ENCODE measurements at regions not wholly inside any gene's neighbourhood (a gene's known extent, or its start where the extent isn't known, plus 50 kb on each side); places are given as distances from the start of the nearest gene placed in this dataset.
A peak's percentile ranks its signal among the peaks of the same experiment; 100 is the strongest.

DNA sequence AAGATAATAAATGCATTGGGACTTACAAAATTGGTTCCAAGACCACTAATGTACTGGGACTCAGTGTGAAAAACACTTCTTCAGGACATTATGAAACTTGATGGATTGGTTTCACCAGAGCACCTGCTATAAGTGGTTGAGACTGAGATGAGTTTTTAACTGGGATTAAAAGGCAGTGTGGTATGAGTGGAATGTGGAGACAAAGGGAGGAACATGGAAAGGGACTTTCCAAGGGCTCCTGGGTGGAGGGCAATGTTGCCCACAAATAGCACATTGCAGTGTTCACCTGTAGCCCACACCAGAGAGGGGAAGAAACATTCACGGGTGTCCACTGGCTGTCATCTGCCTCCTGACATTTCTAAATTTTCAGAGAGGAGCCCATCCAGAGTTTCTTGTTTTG, 253.3 kb upstream of the TANK start:
- DNase-seq, result no peak
- Histone ChIP-seq H3K27ac (ENCODE audit: low read depth in 2 of 2, low read length in 1 of 2) (no peak overlapping the region), H4K20me1 (ENCODE audit: insufficient read depth) (no peaks in the 10 kb centered on the region), H3K36me3 (replicated peaks in 1 of 2; ENCODE audit: control insufficient read depth in 1 of 2, insufficient read depth in 2 of 2, low read length in 1 of 2) (no peaks in the 10 kb centered on the region), H2AFZ (ENCODE audit: low read depth) (no peak overlapping the region), H3K9me2 (no peaks in the 10 kb centered on the region), H3K4me1 (ENCODE audit: control insufficient read depth in 1 of 2, insufficient read depth in 2 of 2, low read depth in 1 of 2, low read length in 1 of 2) (peaks cover 6 to 14% of the 10 kb centered on the region in 2 experiments; a peak in 3 of 4 replicates), H3K9ac (no peak overlapping the region), H3K4me2 (no peak overlapping the region), H3K4me3 (ENCODE audit: low read depth in 2 of 2, low read length in 1 of 2) (no peak overlapping the region), H3K27me3 (ENCODE audit: insufficient read depth) (no peaks in the 10 kb centered on the region), H3K79me2 (ENCODE audit: insufficient read depth) (no peaks in the 10 kb centered on the region), H3K9me3 (no peaks in the 10 kb centered on the region), H3F3A (replicated peaks; ENCODE audit: insufficient read depth) (no peaks in the 10 kb centered on the region)
- ChIA-PET CTCF (no interaction called here), POLR2A (no interaction called here)
- whole genome bisulfite sequencing (ENCODE audit: low lambda C conversion rate), result 95% methylated on average over 1 of the region's 1 CpG
- TF ChIP-seq CHD2 (IDR thresholded peaks at IDR 0.05; ENCODE audit: low read length, partially characterized antibody), result no peak
- no peak for TF ChIP-seq RAD21 (IDR thresholded peaks at IDR 0.05; ENCODE audit: low read length)
- no peak for TF ChIP-seq TEAD4 (IDR thresholded peaks at IDR 0.05; ENCODE audit: borderline replicate concordance, insufficient read depth)

- H3K36me3 ChIP-seq (replicated peaks in 1 of 2; ENCODE audit: control insufficient read depth in 1 of 2, insufficient read depth in 2 of 2, low read length in 1 of 2), result no peaks in the 10 kb centered on the region
- TF ChIP-seq TCF12 (IDR thresholded peaks at IDR 0.05) (no peak), EZH2phosphoT487 (IDR thresholded peaks at IDR 0.05; ENCODE audit: borderline replicate concordance, low read depth) (no peak), RFX5 (IDR thresholded peaks at IDR 0.05; ENCODE audit: low read length) (no peak)
- no peaks in the 10 kb centered on the region for H3K9me3 ChIP-seq
- no peak overlapping the region for H3K4me3 ChIP-seq (ENCODE audit: low read depth in 2 of 2, low read length in 1 of 2)
- H3K27ac ChIP-seq (ENCODE audit: low read depth in 2 of 2, low read length in 1 of 2), result no peak overlapping the region
- WGBS (ENCODE audit: low lambda C conversion rate), result 53% methylated on average over 1 of the region's 1 CpG
- H3K79me2 ChIP-seq (ENCODE audit: insufficient read depth), result no peaks in the 10 kb centered on the region
- H4K20me1 ChIP-seq (ENCODE audit: insufficient read depth), result no peaks in the 10 kb centered on the region
- H2AFZ ChIP-seq (ENCODE audit: low read depth), result no peak overlapping the region
- no peaks in the 10 kb centered on the region for H3K27me3 ChIP-seq (ENCODE audit: insufficient read depth)
- DNase-seq, result no peak
- peaks cover 6 to 14% of the 10 kb centered on the region in 2 experiments; a peak in 3 of 4 replicates for H3K4me1 ChIP-seq (ENCODE audit: control insufficient read depth in 1 of 2, insufficient read depth in 2 of 2, low read depth in 1 of 2, low read length in 1 of 2)
- no peak overlapping the region for H3K9ac ChIP-seq
- ChIA-PET POLR2A (no interaction called here), CTCF (no interaction called here)
- H3K9me2 ChIP-seq, result no peaks in the 10 kb centered on the region
- no peaks in the 10 kb centered on the region for H3F3A ChIP-seq (replicated peaks; ENCODE audit: insufficient read depth)
- no peak overlapping the region for H3K4me2 ChIP-seq
Measured at GRCh38 chr2:160907738-160908137, 252.5 kb upstream of the TANK start.

DNA sequence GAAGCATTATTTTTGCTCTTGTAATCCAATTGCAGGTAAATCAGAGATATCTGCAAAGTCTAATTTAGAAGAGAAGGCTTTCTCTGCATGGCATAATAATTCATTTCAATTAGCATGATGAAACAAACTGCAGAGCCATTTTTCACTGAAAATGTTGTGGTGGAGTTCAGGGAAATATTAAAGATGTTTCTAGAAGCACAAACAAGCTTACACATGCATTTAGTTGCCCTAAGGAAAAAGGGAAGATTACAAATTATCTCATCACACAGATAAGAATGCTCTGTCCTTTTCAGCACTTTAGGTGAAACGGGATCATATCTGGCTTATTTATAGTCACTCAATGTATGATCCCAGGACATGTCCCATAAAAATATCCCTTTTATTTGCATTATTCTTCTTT, 252.1 kb upstream of the TANK start:
- H3K79me2 ChIP-seq (ENCODE audit: insufficient read depth), result no peaks in the 10 kb centered on the region
- no peak overlapping the region for H3K4me3 ChIP-seq (ENCODE audit: low read depth in 2 of 2, low read length in 1 of 2)
- H2AFZ ChIP-seq (ENCODE audit: low read depth), result no peak overlapping the region
- H3K27ac ChIP-seq (ENCODE audit: low read depth in 2 of 2, low read length in 1 of 2), result no peak overlapping the region
- H3K4me1 ChIP-seq (ENCODE audit: control insufficient read depth in 1 of 2, insufficient read depth in 2 of 2, low read depth in 1 of 2, low read length in 1 of 2), result peaks cover 6 to 14% of the 10 kb centered on the region in 2 experiments; a peak in 3 of 4 replicates
- H4K20me1 ChIP-seq (ENCODE audit: insufficient read depth), result no peaks in the 10 kb centered on the region
- peak in 1 of 2 experiments; percentile 65; a peak in 2 of 4 replicates for TF ChIP-seq EP300 (IDR thresholded peaks at IDR 0.05; ENCODE audit: borderline replicate concordance in 1 of 2, low read depth in 1 of 2, low read length in 1 of 2)
- peak; percentile 69; the same call in 1 of the 2 replicates for TF ChIP-seq GATA2 (CRISPR knock-in tag; IDR thresholded peaks at IDR 0.05)
- TF ChIP-seq FOXJ3 (CRISPR knock-in tag; IDR thresholded peaks at IDR 0.05), result 0 out of 2 replicates have a peak, but pooled peaks have one; percentile 25
- TF ChIP-seq RCOR1 (IDR thresholded peaks at IDR 0.05; ENCODE audit: low read length), result peak; percentile 46; the same call in 1 of the 2 replicates
- TF ChIP-seq ZBTB33 (IDR thresholded peaks at IDR 0.05; ENCODE audit: borderline replicate concordance, low read depth), result no peak
- WGBS (ENCODE audit: low lambda C conversion rate), result 56% methylated on average over 1 of the region's 1 CpG
- H3K9ac ChIP-seq, result no peak overlapping the region
- H3K9me2 ChIP-seq, result no peaks in the 10 kb centered on the region
- no peaks in the 10 kb centered on the region for H3K9me3 ChIP-seq
- ChIA-PET POLR2A (no interaction called here), CTCF (interaction anchor here (1.8 kb wide), 1 partner anchor 62 kb away, joined by 5 read pairs; no protein-coding TSS in a partner anchor)
- H3K27me3 ChIP-seq (ENCODE audit: insufficient read depth), result no peaks in the 10 kb centered on the region
- H3K4me2 ChIP-seq, result no peak overlapping the region
- DNase-seq, result no peak
- H3K36me3 ChIP-seq (replicated peaks in 1 of 2; ENCODE audit: control insufficient read depth in 1 of 2, insufficient read depth in 2 of 2, low read length in 1 of 2), result no peaks in the 10 kb centered on the region
- H3F3A ChIP-seq (replicated peaks; ENCODE audit: insufficient read depth), result no peaks in the 10 kb centered on the region

Data from SK-N-SH (cell line).